ENCODE measurements at regions not wholly inside any gene's neighbourhood (a gene's known extent, or its start where the extent isn't known, plus 50 kb on each side); places are given as distances from the start of the nearest gene placed in this dataset.

DNA sequence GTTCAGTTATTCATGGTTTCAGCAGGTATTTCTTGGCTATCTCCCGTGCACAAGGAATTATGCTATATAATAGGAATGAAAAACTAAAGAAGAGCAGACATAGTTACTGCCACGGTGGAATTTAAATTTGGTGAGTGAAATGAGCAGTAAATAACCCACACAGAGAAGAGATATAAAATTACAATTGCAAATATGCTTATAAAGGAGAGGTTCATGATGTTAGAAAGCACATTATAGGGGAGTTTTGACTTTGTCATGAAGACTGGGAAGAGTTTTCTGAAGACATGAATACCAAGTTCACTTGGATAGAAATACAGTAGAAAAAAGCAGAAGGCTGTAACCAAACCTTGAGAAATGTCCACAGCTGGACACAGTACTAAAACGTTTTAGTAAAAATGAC is 712.0 kb upstream of the AADAT start:
- TF ChIP-seq CTCF (IDR thresholded peaks at IDR 0.05), result no peak
- no peak for TF ChIP-seq POLR2A (IDR thresholded peaks at IDR 0.05)
- no peak for TF ChIP-seq EP300 (IDR thresholded peaks at IDR 0.05)
